ENCODE measurements at regions not wholly inside any gene's neighbourhood (a gene's known extent, or its start where the extent isn't known, plus 50 kb on each side); places are given as distances from the start of the nearest gene placed in this dataset.
"Not testable (repeated sequence)": the region's sequence is repeated elsewhere in the genome, so short reads cannot be mapped to it uniquely, and the experiment has no call there.

GRCh38 chr6:156599978-156600590 is 177.1 kb upstream of the ARID1B start:
- DNase-seq = no peak

GRCh38 chr6:156599366-156599765 is 177.8 kb upstream of the ARID1B start:
- DNase-seq = no peak

GRCh38 chr6:156598855-156599180 is 178.4 kb upstream of the ARID1B start:
- no peak for DNase-seq

GRCh38 chr6:156598071-156598854 is 178.9 kb upstream of the ARID1B start:
- no peak for DNase-seq

- DNase-seq = no peak
Measured at GRCh38 chr6:156597095-156597494, 180.1 kb upstream of the ARID1B start.

- DNase-seq = no peak
Measured at GRCh38 chr6:156595476-156595875, 181.7 kb upstream of the ARID1B start.

GRCh38 chr6:156593893-156594292 is 183.3 kb upstream of the ARID1B start:
- DNase-seq = no peak

GRCh38 chr6:156593127-156593526 is 184.1 kb upstream of the ARID1B start:
- DNase-seq = no peak

- no peak for DNase-seq
Measured at GRCh38 chr6:156590482-156590881, 186.7 kb upstream of the ARID1B start.

GRCh38 chr6:156589281-156589680 is 187.9 kb upstream of the ARID1B start:
- no peak for DNase-seq

GRCh38 chr6:156587751-156588301 is 189.4 kb upstream of the ARID1B start:
- no peak for DNase-seq

- no peak for DNase-seq
Measured at GRCh38 chr6:156587071-156587470, 190.1 kb upstream of the ARID1B start.

GRCh38 chr6:156585859-156586258 is 191.3 kb upstream of the ARID1B start:
- no peak for DNase-seq

GRCh38 chr6:156584121-156584520 is 193.1 kb upstream of the ARID1B start:
- not testable (repeated sequence) for DNase-seq

GRCh38 chr6:156583083-156583482 is 194.1 kb upstream of the ARID1B start:
- DNase-seq = no peak

- no peak for DNase-seq
Measured at GRCh38 chr6:156582509-156582992, 194.6 kb upstream of the ARID1B start.

GRCh38 chr6:156579564-156579963 is 197.6 kb upstream of the ARID1B start:
- no peak for DNase-seq

GRCh38 chr6:156577749-156578148 is 199.4 kb upstream of the ARID1B start:
- DNase-seq = no peak

GRCh38 chr6:156575361-156575760 is 201.8 kb upstream of the ARID1B start:
- no peak for DNase-seq

GRCh38 chr6:156564807-156565149 is 212.4 kb upstream of the ARID1B start:
- no peak for DNase-seq

GRCh38 chr6:156564127-156564806 is 212.9 kb upstream of the ARID1B start:
- peak; percentile 63 for DNase-seq

- no peak for DNase-seq
Measured at GRCh38 chr6:156563714-156564113, 213.5 kb upstream of the ARID1B start.

GRCh38 chr6:156562636-156563035 is 214.5 kb upstream of the ARID1B start:
- no peak for DNase-seq

GRCh38 chr6:156562019-156562418 is 215.2 kb upstream of the ARID1B start:
- DNase-seq = no peak
